CD8-positive, alpha-beta memory T cell (primary cell): ENCODE measurements at regions not wholly inside any gene's neighbourhood (a gene's known extent, or its start where the extent isn't known, plus 50 kb on each side); places are given as distances from the start of the nearest gene placed in this dataset.
A peak's percentile ranks its signal among the peaks of the same experiment; 100 is the strongest.

Source experiments
- CTCF ChIA-PET: fragments of 350-600 bp; sonication (Branson Sonifier 250); formaldehyde crosslinking; loops from one replicate; lab custom pipeline; 2021; ENCODE audit warnings: antibody characterized with exemption; lab: Charles Lee
- POLR2A ChIA-PET: fragments of 350-600 bp; sonication (Branson Sonifier 250); formaldehyde crosslinking; loops from one replicate; lab custom pipeline; 2021; ENCODE audit warnings: antibody characterized with exemption; lab: Charles Lee
- DNase-seq, 5 donors: peaks; one replicate each; pipeline versions ENCODE4 v3.0.0 to v3.0.0-alpha.2; 2020 to 2022; ENCODE audit warnings: mixed read lengths in 1 of 5
- H3K27ac ChIP-seq: one replicate; pipeline ENCODE4 v1.7.0; 2013; ENCODE audit warnings: low read depth, mild to moderate bottlenecking, low read length, moderate library complexity
- H3K27me3 ChIP-seq: 2 replicates; pipeline ENCODE4 v1.7.0; 2013; ENCODE audit warnings: low read length, mild to moderate bottlenecking; ENCODE audit not compliant: insufficient read depth, poor library complexity, severe bottlenecking
- H3K36me3 ChIP-seq: 2 replicates; pipeline ENCODE4 v1.7.0; 2013; ENCODE audit warnings: mild to moderate bottlenecking, low read length, moderate library complexity; ENCODE audit not compliant: insufficient read depth
- H3K4me1 ChIP-seq: 2 replicates; pipeline ENCODE4 v1.7.0; 2013; ENCODE audit warnings: mild to moderate bottlenecking, low read length, moderate library complexity; ENCODE audit not compliant: insufficient read depth
- H3K4me3 ChIP-seq: 2 replicates; pipeline ENCODE4 v1.7.0; 2013; ENCODE audit warnings: mild to moderate bottlenecking, low read length
- H3K9me3 ChIP-seq: 2 replicates; pipeline ENCODE4 v1.7.0; 2013; ENCODE audit warnings: mild to moderate bottlenecking, low read length
- H3K27ac Mint-ChIP-seq, 8 donors: one replicate each; pipeline ENCODE4 v1.8.0; 2020 to 2021; ENCODE audit warnings: mixed read lengths in 8 of 8, mild to moderate bottlenecking in 6 of 8, inconsistent platforms in 3 of 8, moderate library complexity in 3 of 8
- H3K27me3 Mint-ChIP-seq, 2 donors: one replicate each; pipeline ENCODE4 v1.8.0; 2020 to 2021; ENCODE audit warnings: mixed read lengths in 2 of 2, mild to moderate bottlenecking in 1 of 2, moderate library complexity in 1 of 2
- H3K36me3 Mint-ChIP-seq, 3 donors: one replicate each; pipeline ENCODE4 v1.8.0; 2020 to 2021; ENCODE audit warnings: mixed read lengths in 3 of 3, inconsistent platforms in 1 of 3, mild to moderate bottlenecking in 1 of 3
- H3K4me1 Mint-ChIP-seq, 3 donors: one replicate each; pipeline ENCODE4 v1.8.0; 2020 to 2021; ENCODE audit warnings: mixed read lengths in 3 of 3, inconsistent platforms in 1 of 3, mild to moderate bottlenecking in 1 of 3
- H3K4me3 Mint-ChIP-seq, 7 donors: one replicate each; pipeline ENCODE4 v1.8.0; 2020 to 2021; ENCODE audit warnings: mixed read lengths in 7 of 7, mild to moderate bottlenecking in 6 of 7, moderate library complexity in 4 of 7, inconsistent platforms in 2 of 7
- H3K9me3 Mint-ChIP-seq, 5 donors: one replicate each; pipeline ENCODE4 v1.8.0; 2020 to 2022; ENCODE audit warnings: mixed read lengths in 5 of 5, mild to moderate bottlenecking in 3 of 5, moderate library complexity in 2 of 5, inconsistent platforms in 1 of 5

DNA sequence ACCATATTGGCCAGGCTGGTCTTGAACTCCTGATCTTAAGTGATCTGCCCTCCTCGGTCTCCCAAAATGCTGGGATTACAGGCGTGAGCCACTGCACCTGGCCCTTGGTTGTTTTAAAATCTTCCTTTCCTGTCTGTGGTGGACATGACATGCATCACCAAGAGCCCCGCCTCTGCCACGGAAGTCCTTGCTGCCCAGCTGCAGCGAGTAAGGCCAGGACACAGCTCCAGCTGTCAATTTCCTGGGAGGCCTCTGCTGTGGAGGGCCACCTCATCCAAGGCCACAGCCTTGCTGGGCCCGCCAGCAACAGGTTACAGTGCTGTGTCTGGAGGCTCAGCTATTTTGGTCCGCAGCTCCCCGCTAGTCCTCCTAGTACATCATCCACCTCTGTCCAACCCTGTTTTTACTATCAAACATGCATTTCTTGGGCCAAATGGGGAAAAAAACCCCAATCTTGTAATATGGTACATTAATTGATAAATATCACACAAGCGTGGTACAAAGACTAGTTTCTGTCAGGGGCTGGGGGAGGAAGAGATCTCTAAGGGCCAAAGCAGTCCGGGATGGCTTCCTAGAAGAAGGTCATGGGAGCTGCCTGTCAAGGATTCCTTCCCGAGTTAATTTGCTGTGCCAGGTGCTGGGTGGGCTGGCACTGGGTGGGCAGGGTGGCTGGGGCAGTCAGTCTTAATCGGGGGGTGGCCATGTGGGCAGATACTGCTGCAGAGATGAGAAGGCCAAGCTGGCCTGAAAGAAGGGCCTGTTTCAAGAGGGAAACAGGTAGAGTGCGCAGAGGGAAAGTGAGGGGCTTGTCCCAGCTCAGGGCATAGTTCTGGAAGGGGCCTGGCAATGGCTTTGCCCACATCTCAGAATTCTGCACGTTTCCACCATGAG is 100.5 kb downstream of the INHBB start:
- no peak overlapping the region for H3K4me3 ChIP-seq
- no peaks in the 10 kb centered on the region for H3K36me3 Mint-ChIP-seq
- no peak overlapping the region for H3K27ac Mint-ChIP-seq
- peak in 1 of 5 donors; percentile 8 for DNase-seq
- H3K36me3 ChIP-seq = no peaks in the 10 kb centered on the region
- peaks cover 23 to 53% of the 10 kb centered on the region in 2 donors for H3K27me3 Mint-ChIP-seq
- ChIA-PET POLR2A (no interaction called here), CTCF (no interaction called here)
- no peak overlapping the region for H3K4me3 Mint-ChIP-seq
- no peak overlapping the region for H3K27ac ChIP-seq
- no peaks in the 10 kb centered on the region for H3K27me3 ChIP-seq
- H3K9me3 Mint-ChIP-seq = no peaks in the 10 kb centered on the region
- H3K4me1 Mint-ChIP-seq = peaks cover 0 to 9% (median 3%) of the 10 kb centered on the region in 3 donors
- H3K4me1 ChIP-seq = no peaks in the 10 kb centered on the region
- H3K9me3 ChIP-seq = no peaks in the 10 kb centered on the region

DNA sequence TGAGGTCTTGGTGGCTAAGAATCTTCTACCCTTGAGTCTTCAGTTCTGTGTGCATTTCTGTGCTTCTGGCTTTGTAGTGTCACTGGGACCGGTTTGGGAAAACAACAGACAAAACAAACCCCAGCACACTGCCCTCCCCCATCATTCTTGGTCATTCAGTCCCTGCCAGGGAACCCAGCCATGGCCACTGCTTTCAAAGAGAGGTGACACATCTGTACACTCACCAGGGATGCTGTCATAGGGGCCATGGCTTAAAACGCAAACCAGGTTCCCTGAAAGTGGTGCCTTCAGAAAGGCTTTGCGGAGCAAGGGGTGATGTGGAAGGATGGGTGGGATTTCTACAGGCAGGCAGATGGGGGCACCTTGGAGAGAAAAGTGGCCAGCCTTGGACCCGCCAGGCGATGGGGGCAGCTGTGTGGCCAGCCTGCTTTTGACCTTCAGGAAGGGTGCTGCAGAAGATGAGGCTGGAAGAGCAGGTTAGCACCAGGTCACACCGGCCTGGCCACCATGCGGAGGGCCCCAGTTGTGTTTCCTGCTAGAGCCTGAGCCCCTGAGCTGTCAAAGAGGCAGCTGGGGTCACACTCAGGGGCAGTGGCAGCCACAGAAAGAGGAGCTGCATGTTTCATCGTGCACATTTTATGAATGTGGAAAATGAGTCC is 101.3 kb downstream of the INHBB start:
- no peak overlapping the region for H3K4me3 ChIP-seq
- Mint-ChIP-seq H3K9me3 (no peaks in the 10 kb centered on the region), H3K4me3 (no peak overlapping the region), H3K36me3 (no peaks in the 10 kb centered on the region), H3K4me1 (peaks cover 0 to 9% (median 3%) of the 10 kb centered on the region in 3 donors), H3K27me3 (peaks cover 23 to 50% of the 10 kb centered on the region in 2 donors), H3K27ac (no peak overlapping the region)
- ChIA-PET POLR2A (no interaction called here), CTCF (no interaction called here)
- no peaks in the 10 kb centered on the region for H3K4me1 ChIP-seq
- DNase-seq = peak in 1 of 5 donors; percentile 19
- H3K9me3 ChIP-seq = no peaks in the 10 kb centered on the region
- no peaks in the 10 kb centered on the region for H3K27me3 ChIP-seq
- no peaks in the 10 kb centered on the region for H3K36me3 ChIP-seq
- H3K27ac ChIP-seq = no peak overlapping the region

DNA sequence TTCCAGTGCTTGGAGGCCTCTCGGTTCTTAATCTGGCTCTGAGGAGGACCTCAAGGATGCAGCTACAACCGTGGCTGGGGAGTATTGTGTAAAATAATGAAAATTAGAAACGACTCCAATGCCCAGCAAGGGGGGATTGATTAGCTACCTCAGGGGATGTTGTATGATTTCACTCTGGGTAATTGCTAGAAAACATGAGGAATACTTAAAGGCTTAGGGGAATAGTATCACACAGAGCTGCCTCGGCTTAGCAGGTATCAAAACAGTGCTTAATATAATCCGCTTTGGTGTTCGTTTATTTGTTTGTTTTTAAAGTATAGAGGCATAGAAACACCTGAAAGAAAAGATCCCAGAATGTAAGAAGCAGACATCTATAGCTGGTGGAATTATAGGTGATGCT is 102.5 kb downstream of the INHBB start:
- Mint-ChIP-seq H3K9me3 (no peaks in the 10 kb centered on the region), H3K27ac (no peak overlapping the region), H3K36me3 (no peaks in the 10 kb centered on the region), H3K4me1 (peaks cover 0 to 2% (median 1%) of the 10 kb centered on the region in 3 donors), H3K4me3 (no peak overlapping the region), H3K27me3 (peaks cover 19 to 44% of the 10 kb centered on the region in 2 donors)
- H3K4me1 ChIP-seq = no peaks in the 10 kb centered on the region
- H3K4me3 ChIP-seq = no peak overlapping the region
- DNase-seq = no peak
- no peaks in the 10 kb centered on the region for H3K9me3 ChIP-seq
- ChIA-PET CTCF (no interaction called here), POLR2A (no interaction called here)
- no peaks in the 10 kb centered on the region for H3K27me3 ChIP-seq
- H3K36me3 ChIP-seq = no peaks in the 10 kb centered on the region
- no peak overlapping the region for H3K27ac ChIP-seq

DNA sequence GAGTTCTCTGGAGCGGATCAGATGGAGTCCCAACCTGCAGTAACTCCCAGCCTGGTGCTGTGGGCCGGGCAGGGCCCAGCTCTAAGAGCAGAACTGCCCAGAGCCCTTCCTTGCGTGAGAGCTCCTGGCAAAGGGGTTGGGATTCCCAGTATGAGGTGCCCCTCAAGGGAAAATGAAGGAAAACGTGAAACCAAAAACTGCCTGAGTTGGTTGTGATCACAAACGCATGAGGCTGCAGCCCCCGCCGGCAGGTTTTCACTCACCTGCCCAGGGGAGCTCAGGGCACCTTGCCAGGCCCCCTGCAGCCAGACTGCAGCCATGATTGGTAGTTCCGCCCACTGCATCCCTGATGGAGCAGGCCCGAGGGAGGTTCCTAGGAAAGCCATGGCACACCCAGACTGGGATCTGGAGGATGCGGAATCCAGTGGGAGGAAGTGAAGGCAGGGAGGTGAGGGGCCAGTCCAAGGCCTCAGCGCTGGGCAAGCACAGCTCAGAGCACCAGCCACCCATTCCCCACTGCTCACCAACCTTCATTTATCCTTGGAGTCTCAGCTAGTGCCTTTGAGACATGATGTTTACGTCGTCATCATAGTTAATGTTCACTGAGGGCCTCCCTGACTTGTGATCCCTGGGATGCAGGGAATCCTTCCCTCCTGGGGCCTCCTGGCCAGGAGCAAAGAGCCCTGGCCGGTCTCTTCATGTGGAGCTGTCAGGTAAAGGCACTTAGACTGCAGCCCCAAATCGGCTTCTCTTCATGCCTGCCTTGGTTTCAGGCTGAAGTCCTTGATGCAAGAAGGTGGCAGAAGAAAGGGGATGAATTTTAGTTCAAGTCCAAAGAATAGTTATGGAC is 103.2 kb downstream of the INHBB start:
- peak in 1 of 5 donors; percentile 39 for DNase-seq

DNA sequence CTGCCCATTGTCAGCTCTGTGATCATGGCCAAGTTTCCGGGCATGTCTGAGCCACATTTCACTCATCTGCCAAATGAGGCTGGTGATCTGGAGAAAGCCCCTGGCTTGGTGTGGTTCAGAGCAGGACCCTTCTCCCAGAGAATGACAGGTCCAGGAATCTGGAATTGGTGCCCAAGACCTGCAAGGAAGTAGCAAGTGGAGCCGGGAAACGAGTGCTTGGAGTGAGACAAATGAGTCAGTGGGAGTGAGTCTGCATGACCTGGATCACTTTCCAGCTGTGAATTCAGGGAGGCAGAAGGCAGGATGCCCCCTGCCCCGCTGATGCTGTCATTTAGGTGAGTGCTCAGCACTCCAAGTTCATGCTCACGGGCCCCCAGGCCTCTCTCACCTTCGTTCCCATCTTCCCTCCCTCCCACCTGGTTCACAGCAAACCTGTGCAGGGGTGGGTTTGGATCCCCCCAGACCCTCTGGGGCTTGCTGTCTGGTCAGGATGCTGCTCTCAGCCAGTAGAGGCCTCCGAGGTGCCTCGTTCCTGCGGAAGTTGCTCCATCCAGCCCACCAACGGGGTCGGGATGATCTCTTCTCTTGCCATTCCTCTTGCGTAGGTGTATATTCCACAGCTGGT is 104.4 kb downstream of the INHBB start:
- DNase-seq = peak in 1 of 5 donors; percentile 19
- H3K4me1 Mint-ChIP-seq = no peaks in the 10 kb centered on the region
- CTCF ChIA-PET = no interaction called here

More for the DNA sequence above, 103.2 kb downstream of the INHBB start:
- no peaks in the 10 kb centered on the region for H3K4me1 Mint-ChIP-seq
- no peak overlapping the region for H3K4me3 Mint-ChIP-seq
- H3K4me3 ChIP-seq = no peak overlapping the region
- H3K27ac ChIP-seq = no peak overlapping the region
- ChIA-PET CTCF (no interaction called here), POLR2A (no interaction called here)
- H3K9me3 ChIP-seq = no peaks in the 10 kb centered on the region
- no peak overlapping the region for H3K27ac Mint-ChIP-seq
- no peaks in the 10 kb centered on the region for H3K4me1 ChIP-seq
- H3K27me3 ChIP-seq = no peaks in the 10 kb centered on the region
- H3K36me3 Mint-ChIP-seq = no peaks in the 10 kb centered on the region
- H3K9me3 Mint-ChIP-seq = no peaks in the 10 kb centered on the region
- no peaks in the 10 kb centered on the region for H3K36me3 ChIP-seq
- H3K27me3 Mint-ChIP-seq = peaks cover 16 to 42% of the 10 kb centered on the region in 2 donors

DNA sequence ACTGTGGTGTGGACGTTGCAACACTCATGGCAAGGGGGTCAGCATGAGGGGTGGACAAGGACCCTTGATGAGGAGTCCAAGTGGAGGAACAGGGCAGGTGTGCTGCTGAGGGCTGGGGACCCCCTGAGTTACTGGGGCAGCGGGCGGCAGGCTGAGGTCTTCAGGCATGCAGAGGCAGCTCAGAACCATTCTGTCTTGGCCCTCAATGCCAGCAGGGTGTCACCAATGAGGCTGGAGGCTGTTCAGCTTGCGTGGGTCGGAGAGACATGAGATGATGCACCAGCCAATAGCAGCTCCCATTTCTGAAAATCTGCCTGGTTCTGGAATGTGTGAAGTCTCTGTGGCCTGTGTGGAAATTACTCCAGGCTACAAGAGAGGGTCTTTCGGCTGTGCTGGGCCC is 105.4 kb downstream of the INHBB start:
- Mint-ChIP-seq H3K9me3 (no peaks in the 10 kb centered on the region), H3K36me3 (no peaks in the 10 kb centered on the region), H3K27me3 (peaks cover 11 to 26% of the 10 kb centered on the region in 2 donors), H3K4me3 (no peak overlapping the region), H3K4me1 (no peaks in the 10 kb centered on the region), H3K27ac (no peak overlapping the region)
- no peaks in the 10 kb centered on the region for H3K9me3 ChIP-seq
- H3K4me1 ChIP-seq = no peaks in the 10 kb centered on the region
- CTCF ChIA-PET = no interaction called here
- peak in 1 of 5 donors; percentile 41 for DNase-seq
- POLR2A ChIA-PET = no interaction called here
- H3K27me3 ChIP-seq = no peaks in the 10 kb centered on the region
- H3K36me3 ChIP-seq = no peaks in the 10 kb centered on the region
- no peak overlapping the region for H3K4me3 ChIP-seq
- no peak overlapping the region for H3K27ac ChIP-seq

More for the DNA sequence above, 104.4 kb downstream of the INHBB start:
- H3K4me3 Mint-ChIP-seq = no peak overlapping the region
- Histone ChIP-seq H3K4me3 (no peak overlapping the region), H3K27ac (no peak overlapping the region), H3K9me3 (no peaks in the 10 kb centered on the region), H3K4me1 (no peaks in the 10 kb centered on the region), H3K27me3 (no peaks in the 10 kb centered on the region), H3K36me3 (no peaks in the 10 kb centered on the region)
- H3K27me3 Mint-ChIP-seq = peaks cover 15 to 32% of the 10 kb centered on the region in 2 donors
- POLR2A ChIA-PET = no interaction called here
- H3K27ac Mint-ChIP-seq = no peak overlapping the region
- no peaks in the 10 kb centered on the region for H3K36me3 Mint-ChIP-seq
- H3K9me3 Mint-ChIP-seq = no peaks in the 10 kb centered on the region

DNA sequence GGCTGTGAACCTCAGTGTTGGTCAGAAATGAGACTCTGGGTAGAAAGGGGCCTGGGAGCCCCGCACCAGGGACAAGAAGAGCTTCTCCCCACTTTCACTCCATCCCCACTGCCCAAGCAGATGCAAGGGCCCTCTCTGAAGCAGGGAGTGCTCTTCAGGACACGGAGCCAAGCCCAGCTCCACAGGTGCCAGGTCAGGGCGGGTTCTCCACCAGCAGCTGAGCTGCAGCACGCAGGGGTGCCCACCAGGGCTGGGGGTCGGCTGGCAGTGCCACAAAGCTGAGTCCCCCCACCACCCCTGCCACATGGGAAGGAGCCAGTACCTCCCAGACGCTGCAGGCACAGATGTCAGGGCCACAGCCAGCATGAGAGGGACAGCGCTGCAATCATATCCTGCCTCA is 106.2 kb downstream of the INHBB start:
- ChIA-PET POLR2A (no interaction called here), CTCF (no interaction called here)

More for the DNA sequence above, 106.2 kb downstream of the INHBB start:
- Mint-ChIP-seq H3K27ac (no peak overlapping the region), H3K27me3 (peaks cover 8 to 23% of the 10 kb centered on the region in 2 donors), H3K9me3 (peaks cover 0 to 7% (median 2%) of the 10 kb centered on the region in 5 donors), H3K4me1 (no peaks in the 10 kb centered on the region), H3K4me3 (no peak overlapping the region), H3K36me3 (no peaks in the 10 kb centered on the region)
- Histone ChIP-seq H3K27me3 (no peaks in the 10 kb centered on the region), H3K4me3 (no peak overlapping the region), H3K36me3 (no peaks in the 10 kb centered on the region), H3K9me3 (peaks cover 6% of the 10 kb centered on the region), H3K4me1 (no peaks in the 10 kb centered on the region), H3K27ac (no peak overlapping the region)
- DNase-seq = peak in 1 of 5 donors; percentile 18
